Heart left ventricle (tissue), 16 donors: ENCODE measurements at regions not wholly inside any gene's neighbourhood (a gene's known extent, or its start where the extent isn't known, plus 50 kb on each side); places are given as distances from the start of the nearest gene placed in this dataset.

Source experiments
- ATAC-seq, 4 donors: fragments of 200-7000 bp; cut with Tn5 transposase; one replicate each; pipeline ENCODE4 v1.9.1; 2020 to 2022; ENCODE audit warnings: moderate library complexity in 4 of 4, mild to moderate bottlenecking in 3 of 4, moderate number of reproducible peaks in 1 of 4
- DNase-seq, 5 donors: peaks; one replicate each; pipeline ENCODE4 v3.0.0-alpha.2; 2020
- H3K27ac ChIP-seq, 12 donors: fragments of 200-600 bp; sonication (generic) in 4 of 12; one replicate each; pipeline versions ENCODE4 v1.5.0 to v1.8.0; 2016 to 2022; ENCODE audit warnings: mild to moderate bottlenecking in 2 of 12
- H3K27me3 ChIP-seq, 9 donors: fragments of 200-600 bp; sonication (generic) in 2 of 9; one replicate each; pipeline versions ENCODE4 v1.5.1 to v1.8.0; 2016 to 2022; ENCODE audit warnings: mild to moderate bottlenecking in 3 of 9
- H3K36me3 ChIP-seq, 9 donors: fragments of 200-600 bp; sonication (generic) in 2 of 9; one replicate each; pipeline versions ENCODE4 v1.5.0 to v1.8.0; 2018 to 2022; ENCODE audit warnings: mild to moderate bottlenecking in 2 of 9
- H3K4me1 ChIP-seq, 12 donors: fragments of 200-600 bp; sonication (generic) in 4 of 12; one replicate each; pipeline versions ENCODE4 v1.5.0 to v1.8.0; 2016 to 2022; ENCODE audit warnings: mild to moderate bottlenecking in 3 of 12
- H3K4me3 ChIP-seq, 12 donors: fragments of 200-600 bp; sonication (generic) in 4 of 12; one replicate each; pipeline versions ENCODE4 v1.5.0 to v1.8.0; 2017 to 2022; ENCODE audit warnings: mild to moderate bottlenecking in 9 of 12, moderate library complexity in 4 of 12
- H3K9me3 ChIP-seq, 12 donors: fragments of 200-600 bp; sonication (generic) in 4 of 12; one replicate each; pipeline versions ENCODE4 v1.5.0 to v1.8.0; 2016 to 2022; ENCODE audit warnings: mild to moderate bottlenecking in 1 of 12
- CTCF ChIP-seq, 12 donors: fragments of 200-600 bp; sonication (generic) in 4 of 12; IDR thresholded peaks; one replicate each; pipeline versions ENCODE4 v1.5.0 to v1.8.0; 2018 to 2022; ENCODE audit warnings: antibody characterized with exemption in 12 of 12, mild to moderate bottlenecking in 5 of 12
- POLR2A ChIP-seq, 2 donors: fragments of 450-650 bp; IDR thresholded peaks; one replicate each; pipeline ENCODE4 v1.6.1; 2017; ENCODE audit warnings: antibody characterized with exemption in 2 of 2, mild to moderate bottlenecking in 2 of 2, moderate library complexity in 2 of 2
- WGBS, 4 donors: extraction: QIAGEN DNeasy Blood & Tissue Kit in 2 of 4; methylation state at CpG; one replicate each; pipeline versions ENCODE4 v1.1.5 to v1.1.7; 2013 to 2018; 5-methylcytosine and 5-hydroxymethylcytosine counted together
- intact Hi-C, 10 donors: fragments of 100-400 bp; cut with DNase I; formaldehyde crosslinking; loops; one replicate each; pipeline versions ENCODE4 v1.11.1 to v1.14.2; 2022
- donor health status: ischemic (EF 13 %, LVEDD 7.1; RV severe dilation, severe dysfunction).
- donor health status: healthy with polysubstance abuse.
- donor health status: DM: no; HTN: yes; CAD: no.
- donor health status: DM: no; HTN: no; CAD: no.
- donor health status: ischemic (EF 25% LVEDD 6.9; RV normal size, moderate dysfunction).
- donor health status: ischemic (EF 25% LVEDD 5.7; RV mildly dilated, moderate dysfunction).
- donor health status: healthy.
- donor health status: DM: yes; HTN: yes; CAD: no.
- donor health status: ischemic (EF 35%, LVEDD 5.7; RV mildly dilated, moderate dysfunction).
- donor health status: nonischemic (EF 11% LVEDD 7.7; RV severe dilation, severe dysfunction).
- donor health status: DM: yes; HTN: yes; CAD: no.
- donor health status: PGD.
- donor health status: ischemic (EF 29% LVEDD 5.4; RV normal size, mild dysfunction).
- donor health status: nonischemic (EF 23%, LVEDD 6.1; RV moderate dilation, normal function).

DNA sequence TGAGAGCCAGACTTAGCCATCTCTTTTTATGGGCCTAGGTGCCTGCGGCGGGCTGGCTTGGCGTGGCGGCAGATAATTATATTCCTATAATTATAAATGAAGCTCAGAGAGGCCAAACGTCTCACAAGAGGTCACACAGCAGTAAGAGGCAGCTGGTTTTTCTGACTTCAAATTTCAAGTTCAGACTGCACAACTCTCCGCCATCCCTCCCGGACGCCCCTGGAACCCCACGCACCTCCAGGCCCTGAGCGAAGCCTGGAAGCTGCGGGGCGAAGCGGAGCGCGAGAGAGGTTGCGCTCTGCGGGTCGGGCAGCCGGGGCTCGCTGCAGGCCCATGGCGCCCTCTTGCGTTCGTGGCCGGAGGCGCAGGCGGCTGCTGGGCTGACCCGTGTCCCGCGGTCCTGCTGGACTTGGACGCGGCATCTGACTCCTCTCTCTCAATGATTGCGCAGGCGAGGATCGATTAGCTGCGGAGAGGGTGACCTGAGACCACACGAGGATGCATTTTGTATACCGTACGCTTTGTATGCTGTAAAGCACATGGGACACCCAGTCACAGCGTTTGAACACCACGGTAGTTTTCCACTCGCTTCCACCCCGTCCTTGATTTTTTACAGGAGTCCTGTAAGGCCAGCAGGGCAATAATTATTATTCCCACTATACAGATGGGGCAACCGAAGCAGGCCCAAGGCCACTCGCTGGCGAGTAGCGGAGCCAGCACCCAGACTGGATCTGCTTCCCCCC, 272.7 kb downstream of the FOXD2 start:
- H3K4me1 ChIP-seq = peaks cover 7 to 32% (median 22%) of the 10 kb centered on the region in 12 donors
- H3K4me3 ChIP-seq = peak overlapping the region in 10 of 12 donors; percentile 27 to 56 (median 46)
- peaks cover 19 to 97% (median 74%) of the 10 kb centered on the region in 9 donors for H3K27me3 ChIP-seq
- intact Hi-C loops = loop anchor here (1.0 to 10.0 kb wide), 17 partner anchors 183 to 533 kb away; partner anchors contain the start of gene PDZK1IP1 (in 2 of the 10)
- no peaks in the 10 kb centered on the region for H3K9me3 ChIP-seq
- no peaks in the 10 kb centered on the region for H3K36me3 ChIP-seq
- ATAC-seq (peak; percentile 79 to 93 (median 87)), DNase-seq (peak; percentile 64 to 88 (median 75))
- H3K27ac ChIP-seq = no peak overlapping the region
- 3 to 10% (median 5%) methylated on average over 22 to 46 of the region's 46 CpGs for WGBS, 4 donors
- TF ChIP-seq POLR2A (IDR thresholded peaks at IDR 0.05) (no peak), CTCF (IDR thresholded peaks at IDR 0.05) (peak; percentile 96 to 100 (median 99))
